Fibroblast of lung (primary cell): ENCODE measurements at regions not wholly inside any gene's neighbourhood (a gene's known extent, or its start where the extent isn't known, plus 50 kb on each side); places are given as distances from the start of the nearest gene placed in this dataset.

Experiments used
- EZH2 ChIP-seq: IDR thresholded peaks from 2 replicates; pipeline ENCODE4 v1.5.1; 2012; ENCODE audit warnings: low read length, control low read depth, mild to moderate bottlenecking; ENCODE audit errors: missing control alignments
- TF ChIP-seq, protein P1 (sequence below), 2 donors: IDR thresholded peaks in 1 of 2; conservative IDR thresholded peaks in 1 of 2; 1 replicate in 1 of 2; 2 replicates in 1 of 2; pipeline ENCODE4 v1.5.1; 2011 to 2012; ENCODE audit warnings: low read length in 2 of 2, control low read depth in 1 of 2, inconsistent platforms in 1 of 2, low read depth in 1 of 2, mild to moderate bottlenecking in 1 of 2

DNA sequence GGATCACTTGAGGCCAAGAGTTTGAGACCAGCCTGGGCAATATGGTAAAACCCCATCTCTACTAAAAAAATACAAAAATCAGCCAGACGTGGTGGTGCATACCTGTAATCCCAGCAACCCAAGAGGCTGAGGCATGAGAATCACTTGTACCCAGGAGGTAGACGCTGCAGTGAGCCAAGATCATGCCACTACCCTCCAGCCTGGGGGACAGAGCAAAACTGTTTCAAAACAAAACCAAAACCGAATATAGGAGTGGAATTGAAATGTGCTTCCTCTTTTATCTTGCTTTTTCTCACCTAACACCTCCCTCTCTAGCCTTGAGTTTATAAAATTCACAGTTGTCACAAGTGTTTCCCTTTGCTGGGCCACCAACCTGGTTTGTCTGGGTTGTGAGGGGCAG lies 181.9 kb downstream of the PAH start:
- TF ChIP-seq, protein P1, sequence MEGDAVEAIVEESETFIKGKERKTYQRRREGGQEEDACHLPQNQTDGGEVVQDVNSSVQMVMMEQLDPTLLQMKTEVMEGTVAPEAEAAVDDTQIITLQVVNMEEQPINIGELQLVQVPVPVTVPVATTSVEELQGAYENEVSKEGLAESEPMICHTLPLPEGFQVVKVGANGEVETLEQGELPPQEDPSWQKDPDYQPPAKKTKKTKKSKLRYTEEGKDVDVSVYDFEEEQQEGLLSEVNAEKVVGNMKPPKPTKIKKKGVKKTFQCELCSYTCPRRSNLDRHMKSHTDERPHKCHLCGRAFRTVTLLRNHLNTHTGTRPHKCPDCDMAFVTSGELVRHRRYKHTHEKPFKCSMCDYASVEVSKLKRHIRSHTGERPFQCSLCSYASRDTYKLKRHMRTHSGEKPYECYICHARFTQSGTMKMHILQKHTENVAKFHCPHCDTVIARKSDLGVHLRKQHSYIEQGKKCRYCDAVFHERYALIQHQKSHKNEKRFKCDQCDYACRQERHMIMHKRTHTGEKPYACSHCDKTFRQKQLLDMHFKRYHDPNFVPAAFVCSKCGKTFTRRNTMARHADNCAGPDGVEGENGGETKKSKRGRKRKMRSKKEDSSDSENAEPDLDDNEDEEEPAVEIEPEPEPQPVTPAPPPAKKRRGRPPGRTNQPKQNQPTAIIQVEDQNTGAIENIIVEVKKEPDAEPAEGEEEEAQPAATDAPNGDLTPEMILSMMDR (conservative IDR thresholded peaks at IDR 0.05 in 1 of 2, IDR thresholded peaks at IDR 0.05 in 1 of 2; ENCODE audit: low read depth in 1 of 2, low read length in 2 of 2) = no peak
- no peak for TF ChIP-seq EZH2
